GM04503 (cell line): ENCODE measurements at regions not wholly inside any gene's neighbourhood (a gene's known extent, or its start where the extent isn't known, plus 50 kb on each side); places are given as distances from the start of the nearest gene placed in this dataset.
"Not testable (repeated sequence)": the region's sequence is repeated elsewhere in the genome, so short reads cannot be mapped to it uniquely, and the experiment has no call there.

Source experiments
- DNase-seq: peaks from one replicate; pipeline ENCODE4 v3.0.0-alpha.2; 2012; ENCODE audit warnings: low read depth

- no peak for DNase-seq
Observed at GRCh38 chr1:208944981-208945451, 638.5 kb upstream of the CAMK1G start.

- peak; percentile 25 for DNase-seq
Observed at GRCh38 chr1:208950206-208950605, 633.3 kb upstream of the CAMK1G start.

- no peak for DNase-seq
Observed at GRCh38 chr1:208951026-208951525, 632.4 kb upstream of the CAMK1G start.

- DNase-seq: no peak
Observed at GRCh38 chr1:208951908-208952307, 631.6 kb upstream of the CAMK1G start.

- DNase-seq: no peak
Observed at GRCh38 chr1:208962867-208963266, 620.6 kb upstream of the CAMK1G start.

GRCh38 chr1:208965351-208965750 is 618.2 kb upstream of the CAMK1G start:
- DNase-seq: no peak

GRCh38 chr1:208967334-208967733 is 616.2 kb upstream of the CAMK1G start:
- DNase-seq: no peak

GRCh38 chr1:208974717-208975116 is 608.8 kb upstream of the CAMK1G start:
- no peak for DNase-seq

- no peak for DNase-seq
Observed at GRCh38 chr1:208975456-208975855, 608.1 kb upstream of the CAMK1G start.

- DNase-seq: no peak
Observed at GRCh38 chr1:208977012-208977411, 606.5 kb upstream of the CAMK1G start.

GRCh38 chr1:208977638-208978256 is 605.8 kb upstream of the CAMK1G start:
- no peak for DNase-seq

- DNase-seq: no peak
Observed at GRCh38 chr1:208979776-208980175, 603.7 kb upstream of the CAMK1G start.

GRCh38 chr1:208980605-208981004 is 602.9 kb upstream of the CAMK1G start:
- no peak for DNase-seq

GRCh38 chr1:208985231-208985630 is 598.3 kb upstream of the CAMK1G start:
- DNase-seq: no peak

GRCh38 chr1:208988811-208989222 is 594.7 kb upstream of the CAMK1G start:
- DNase-seq: peak; percentile 27

GRCh38 chr1:208990456-208990855 is 593.1 kb upstream of the CAMK1G start:
- no peak for DNase-seq

- not testable (repeated sequence) for DNase-seq
Observed at GRCh38 chr1:208997053-208997452, 586.5 kb upstream of the CAMK1G start.

GRCh38 chr1:208997726-208998312 is 585.7 kb upstream of the CAMK1G start:
- DNase-seq: no peak

GRCh38 chr1:209008586-209008985 is 574.9 kb upstream of the CAMK1G start:
- no peak for DNase-seq

GRCh38 chr1:209010475-209011230 is 572.9 kb upstream of the CAMK1G start:
- no peak for DNase-seq

GRCh38 chr1:209012443-209013196 is 570.9 kb upstream of the CAMK1G start:
- no peak for DNase-seq

- no peak for DNase-seq
Observed at GRCh38 chr1:209015092-209015491, 568.4 kb upstream of the CAMK1G start.
